ENCODE measurements at regions not wholly inside any gene's neighbourhood (a gene's known extent, or its start where the extent isn't known, plus 50 kb on each side); places are given as distances from the start of the nearest gene placed in this dataset.

DNA sequence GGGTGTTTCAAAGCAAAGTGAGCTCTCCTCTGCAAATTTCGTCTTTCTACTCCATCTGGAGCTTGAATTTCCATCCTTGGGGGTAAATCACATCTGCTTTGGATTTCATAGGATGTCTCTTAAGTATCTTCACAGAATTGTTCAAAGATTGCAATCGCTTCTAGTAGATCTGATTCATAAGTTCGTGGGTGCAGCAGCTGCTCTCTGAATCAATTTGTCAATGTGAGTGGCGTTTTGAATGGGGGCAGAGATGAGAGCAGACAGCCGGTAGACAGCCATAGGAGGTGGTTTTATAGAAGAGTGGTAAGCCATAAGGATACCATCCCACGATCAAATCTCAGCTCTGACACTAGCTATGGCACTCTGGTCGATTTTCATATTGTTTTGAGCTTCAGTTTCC, 146.0 kb upstream of the RPH3A start:
- H2AFZ ChIP-seq (ENCODE audit: low read depth, low read length, poor library complexity, severe bottlenecking) = no peak overlapping the region
- ATAC-seq = no peak
- no peak for DNase-seq (ENCODE audit: low read depth, low spot score)
- no peak overlapping the region for H3K27ac ChIP-seq (ENCODE audit: low read depth, low read length)
- no peaks in the 10 kb centered on the region for H3K9me2 ChIP-seq (ENCODE audit: insufficient read depth)
- CTCF ChIA-PET = no interaction called here
- no peak overlapping the region for H3K4me2 ChIP-seq (ENCODE audit: low read length)
- H3K36me3 ChIP-seq (ENCODE audit: control insufficient read depth in 1 of 2, insufficient read depth in 2 of 2, low read length in 2 of 2) = no peaks in the 10 kb centered on the region
- no peak overlapping the region for H3K9ac ChIP-seq (ENCODE audit: low read length)
- RAD21 ChIA-PET (ENCODE audit: low non-redundant PET in 1 of 2, low total read pairs in 2 of 2, uncharacterized antibody in 2 of 2, unreplicated experiment in 2 of 2) = no interaction called here
- H3K4me1 ChIP-seq (ENCODE audit: control insufficient read depth in 1 of 2, insufficient read depth in 2 of 2, low read length in 2 of 2) = no peaks in the 10 kb centered on the region
- H3K27me3 ChIP-seq (ENCODE audit: insufficient read depth, low read length) = peaks cover 73% of the 10 kb centered on the region
- no peak overlapping the region for H3K4me3 ChIP-seq (replicated peaks in 1 of 2; ENCODE audit: low read depth in 1 of 2, low read length in 2 of 2)
- POLR2A ChIA-PET = no interaction called here
- H3K79me2 ChIP-seq (ENCODE audit: insufficient read depth, low read length) = no peaks in the 10 kb centered on the region
- TF ChIP-seq CEBPB (IDR thresholded peaks at IDR 0.05; ENCODE audit: low read depth) (no peak), REST (IDR thresholded peaks at IDR 0.05; ENCODE audit: low read depth) (no peak), SRF (IDR thresholded peaks at IDR 0.05; ENCODE audit: low read depth) (no peak), POLR2AphosphoS5 (IDR thresholded peaks at IDR 0.05; ENCODE audit: low read depth, low read length) (no peak), ZFX (IDR thresholded peaks at IDR 0.05) (no peak)
- intact Hi-C loops (cut with micrococcal nuclease) = no loop called here
- no peaks in the 10 kb centered on the region for H4K20me1 ChIP-seq (ENCODE audit: insufficient read depth)
- H3K9me3 ChIP-seq (ENCODE audit: control insufficient read depth in 1 of 2, insufficient read depth in 1 of 2, low read depth in 1 of 2, low read length in 2 of 2) = no peaks in the 10 kb centered on the region
- no TSS peak for BruUV-seq (replicated peaks)

DNA sequence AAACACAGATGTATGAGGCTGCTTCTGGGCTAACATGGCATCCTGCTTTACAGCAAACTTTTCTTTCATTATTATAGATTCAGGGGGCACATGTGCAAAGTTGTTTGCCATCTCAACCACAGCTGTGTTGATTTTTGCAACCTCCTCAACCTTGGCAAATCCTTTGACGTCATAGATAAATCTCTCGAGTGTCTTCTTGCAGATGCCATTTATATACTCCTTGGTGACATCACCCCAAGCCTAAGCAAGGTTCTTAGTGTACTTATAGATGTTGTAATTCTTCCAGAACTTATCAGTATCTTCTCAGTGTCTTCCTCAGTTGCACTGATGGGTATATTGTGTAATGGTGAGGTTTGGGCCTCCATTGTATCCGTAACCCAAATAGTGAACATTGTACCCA, 135.4 kb upstream of the RPH3A start:
- DNase-seq (ENCODE audit: low read depth, low spot score) (no peak), ATAC-seq (no peak)
- no TSS peak for BruUV-seq (replicated peaks)
- Histone ChIP-seq H3K36me3 (ENCODE audit: control insufficient read depth in 1 of 2, insufficient read depth in 2 of 2, low read length in 2 of 2) (no peaks in the 10 kb centered on the region), H3K4me2 (ENCODE audit: low read length) (no peak overlapping the region), H3K27ac (ENCODE audit: low read depth, low read length) (no peak overlapping the region), H3K27me3 (ENCODE audit: insufficient read depth, low read length) (peaks cover 43% of the 10 kb centered on the region), H4K20me1 (ENCODE audit: insufficient read depth) (no peaks in the 10 kb centered on the region), H3K79me2 (ENCODE audit: insufficient read depth, low read length) (no peaks in the 10 kb centered on the region), H3K4me1 (ENCODE audit: control insufficient read depth in 1 of 2, insufficient read depth in 2 of 2, low read length in 2 of 2) (no peaks in the 10 kb centered on the region), H3K9ac (ENCODE audit: low read length) (no peak overlapping the region), H3K9me3 (ENCODE audit: control insufficient read depth in 1 of 2, insufficient read depth in 1 of 2, low read depth in 1 of 2, low read length in 2 of 2) (no peaks in the 10 kb centered on the region), H2AFZ (ENCODE audit: low read depth, low read length, poor library complexity, severe bottlenecking) (no peak overlapping the region), H3K9me2 (ENCODE audit: insufficient read depth) (no peaks in the 10 kb centered on the region), H3K4me3 (replicated peaks in 1 of 2; ENCODE audit: low read depth in 1 of 2, low read length in 2 of 2) (no peak overlapping the region)
- intact Hi-C loops (cut with micrococcal nuclease) = no loop called here
- ChIA-PET POLR2A (no interaction called here), RAD21 (ENCODE audit: low non-redundant PET in 1 of 2, low total read pairs in 2 of 2, uncharacterized antibody in 2 of 2, unreplicated experiment in 2 of 2) (no interaction called here), CTCF (no interaction called here)
- TF ChIP-seq YY1 (IDR thresholded peaks at IDR 0.05; ENCODE audit: extremely low read depth, insufficient replicate concordance, low read depth, low read length) = no peak
- no peak for TF ChIP-seq ZFX (IDR thresholded peaks at IDR 0.05)
- TF ChIP-seq ZNF274 (IDR thresholded peaks at IDR 0.05; ENCODE audit: low read depth, low read length) = no peak
- TF ChIP-seq EZH2phosphoT487 (IDR thresholded peaks at IDR 0.05; ENCODE audit: borderline replicate concordance) = no peak
- TF ChIP-seq RAD21 (IDR thresholded peaks at IDR 0.05; ENCODE audit: low read depth) = no peak
- no peak for TF ChIP-seq EGR1 (IDR thresholded peaks at IDR 0.05; ENCODE audit: low read depth)
- TF ChIP-seq CBX3 (IDR thresholded peaks at IDR 0.05; ENCODE audit: low read depth) = no peak
- TF ChIP-seq ATF3 (IDR thresholded peaks at IDR 0.05) = no peak
- no peak for TF ChIP-seq ZBTB33 (IDR thresholded peaks at IDR 0.05; ENCODE audit: extremely low read depth, insufficient replicate concordance, low read length)
- TF ChIP-seq EZH2 (IDR thresholded peaks at IDR 0.05) = no peak
